BJ (cell line): ENCODE measurements at regions not wholly inside any gene's neighbourhood (a gene's known extent, or its start where the extent isn't known, plus 50 kb on each side); places are given as distances from the start of the nearest gene placed in this dataset.

ENCODE experiments used
- CTCF ChIA-PET: fragments of 350-600 bp; formaldehyde crosslinking; extraction: SDS; loops from one replicate; lab custom pipeline; 2021; ENCODE audit warnings: antibody characterized with exemption, inconsistent platforms; lab: Yijun Ruan, JAX
- POLR2A ChIA-PET: fragments of 300-600 bp; sonication (Branson Sonifier 250); formaldehyde crosslinking; extraction: SDS; loops from one replicate; lab custom pipeline; 2021; ENCODE audit warnings: antibody characterized with exemption; lab: Charles Lee
- DNase-seq: peaks from one replicate; pipeline ENCODE4 v3.0.0-alpha.2; 2011; ENCODE audit warnings: low read depth
- H3K27me3 ChIP-seq: 2 replicates; pipeline ENCODE4 v1.6.0; 2011; ENCODE audit warnings: low read length; ENCODE audit not compliant: control insufficient read depth, insufficient read depth
- H3K36me3 ChIP-seq: 2 replicates; pipeline ENCODE4 v1.5.1; 2011; ENCODE audit warnings: low read length; ENCODE audit not compliant: control insufficient read depth, insufficient read depth
- H3K4me3 ChIP-seq: 2 replicates; pipeline ENCODE4 v1.5.1; 2011; ENCODE audit warnings: low read depth, mild to moderate bottlenecking, control low read depth, low read length
- TF ChIP-seq, protein P1 (sequence below): IDR thresholded peaks from 2 replicates; pipeline ENCODE4 v1.5.1; 2011; ENCODE audit warnings: low read depth, mild to moderate bottlenecking, control low read depth, inconsistent platforms, low read length, moderate library complexity; ENCODE audit not compliant: insufficient read depth

DNA sequence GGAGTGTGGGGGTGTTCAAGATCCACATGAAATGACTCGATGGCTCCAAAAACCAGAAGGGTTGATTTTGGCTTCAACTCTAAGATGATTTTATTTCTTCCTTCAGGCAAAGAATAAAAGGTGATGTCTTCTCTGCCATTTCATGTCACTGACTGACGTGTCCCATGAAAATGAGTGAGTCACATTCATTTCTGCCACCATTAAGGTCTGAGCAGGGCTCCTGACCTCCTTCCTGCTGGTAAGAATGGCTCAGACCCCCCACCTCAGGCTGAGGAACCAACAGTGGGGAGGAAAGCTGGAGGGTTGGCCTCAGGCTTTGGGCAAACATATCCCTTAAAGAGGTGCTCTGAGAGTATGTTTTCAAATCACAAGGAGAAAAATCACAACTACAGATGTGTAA, 53.9 kb upstream of the ZNF354A start:
- no peaks in the 10 kb centered on the region for H3K36me3 ChIP-seq
- ChIA-PET CTCF (no interaction called here), POLR2A (no interaction called here)

DNA sequence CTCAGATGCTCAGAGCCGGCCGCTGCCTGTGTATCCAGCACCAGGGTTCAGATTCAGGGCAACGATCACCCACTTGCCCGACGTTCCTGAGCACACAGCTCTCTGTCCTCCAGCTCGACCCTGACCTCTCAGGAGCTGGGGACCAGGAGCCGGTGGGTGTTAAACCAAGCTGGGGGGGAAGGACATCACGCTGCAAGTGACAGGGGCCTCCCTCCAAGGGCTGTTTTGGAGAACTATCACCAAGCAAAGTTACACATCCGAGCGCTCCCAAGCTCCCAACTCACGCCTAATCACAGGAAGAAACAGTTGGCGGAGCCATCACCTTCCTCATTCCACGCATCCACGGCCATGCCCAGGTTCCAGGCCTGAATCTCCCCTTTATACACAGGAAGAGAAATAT, 51.5 kb upstream of the ZNF354A start:
- no peaks in the 10 kb centered on the region for H3K36me3 ChIP-seq
- DNase-seq = no peak
- TF ChIP-seq, protein P1, sequence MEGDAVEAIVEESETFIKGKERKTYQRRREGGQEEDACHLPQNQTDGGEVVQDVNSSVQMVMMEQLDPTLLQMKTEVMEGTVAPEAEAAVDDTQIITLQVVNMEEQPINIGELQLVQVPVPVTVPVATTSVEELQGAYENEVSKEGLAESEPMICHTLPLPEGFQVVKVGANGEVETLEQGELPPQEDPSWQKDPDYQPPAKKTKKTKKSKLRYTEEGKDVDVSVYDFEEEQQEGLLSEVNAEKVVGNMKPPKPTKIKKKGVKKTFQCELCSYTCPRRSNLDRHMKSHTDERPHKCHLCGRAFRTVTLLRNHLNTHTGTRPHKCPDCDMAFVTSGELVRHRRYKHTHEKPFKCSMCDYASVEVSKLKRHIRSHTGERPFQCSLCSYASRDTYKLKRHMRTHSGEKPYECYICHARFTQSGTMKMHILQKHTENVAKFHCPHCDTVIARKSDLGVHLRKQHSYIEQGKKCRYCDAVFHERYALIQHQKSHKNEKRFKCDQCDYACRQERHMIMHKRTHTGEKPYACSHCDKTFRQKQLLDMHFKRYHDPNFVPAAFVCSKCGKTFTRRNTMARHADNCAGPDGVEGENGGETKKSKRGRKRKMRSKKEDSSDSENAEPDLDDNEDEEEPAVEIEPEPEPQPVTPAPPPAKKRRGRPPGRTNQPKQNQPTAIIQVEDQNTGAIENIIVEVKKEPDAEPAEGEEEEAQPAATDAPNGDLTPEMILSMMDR = no peak
- no peaks in the 10 kb centered on the region for H3K27me3 ChIP-seq
- H3K4me3 ChIP-seq = no peak overlapping the region
- POLR2A ChIA-PET = no interaction called here
- CTCF ChIA-PET = interaction anchor here (1.1 kb wide), 1 partner anchor 52 kb away, joined by 3 read pairs; the partner anchor contains the start of gene ZNF354A

More for the DNA sequence above, 53.9 kb upstream of the ZNF354A start:
- H3K27me3 ChIP-seq = no peaks in the 10 kb centered on the region
- H3K4me3 ChIP-seq = no peak overlapping the region
- TF ChIP-seq, protein P1 = no peak
- DNase-seq = no peak

DNA sequence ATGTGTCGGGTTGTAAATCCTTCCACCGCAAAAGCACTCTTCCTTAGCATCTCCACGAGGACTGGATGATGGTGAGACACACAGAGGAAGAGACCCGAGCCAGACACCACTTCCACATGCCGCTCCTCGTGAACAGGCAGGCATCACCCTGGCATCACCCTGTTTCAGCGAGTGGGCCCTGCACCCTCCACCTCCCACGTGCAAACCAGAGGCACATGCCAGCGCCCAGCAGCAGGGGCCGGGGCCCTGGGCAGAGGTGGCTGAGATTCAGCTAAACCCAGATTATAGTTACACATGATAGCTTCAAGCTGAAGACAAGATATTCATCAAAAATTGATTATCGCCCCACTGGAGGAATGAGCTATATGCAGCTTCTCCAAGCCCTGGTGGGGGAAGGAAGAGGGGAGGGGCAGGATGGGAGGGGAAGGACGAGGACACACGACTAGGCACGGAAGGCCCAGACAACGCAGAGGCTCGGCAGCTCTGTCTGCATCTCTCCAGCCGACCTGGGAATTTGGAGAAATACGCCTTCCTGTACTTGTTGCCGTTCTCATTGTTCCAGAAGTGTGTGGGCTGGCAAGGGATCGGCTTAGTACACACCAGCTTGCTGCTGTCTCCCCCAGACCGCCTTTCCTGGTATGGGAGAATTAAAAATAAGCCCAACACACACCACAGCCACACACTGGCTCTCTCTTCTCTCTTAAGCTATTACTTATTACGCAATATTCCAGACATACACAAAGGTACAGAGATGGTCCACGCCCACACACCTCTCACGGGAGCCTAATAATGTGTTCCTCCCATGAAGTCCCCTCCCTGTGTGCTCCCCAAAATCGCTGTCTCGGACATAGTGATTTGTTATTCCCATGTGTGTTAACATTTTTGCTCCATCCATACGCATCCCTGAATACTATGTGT, 50.4 kb upstream of the ZNF354A start:
- CTCF ChIA-PET = no interaction called here
- POLR2A ChIA-PET = no interaction called here
- Histone ChIP-seq H3K36me3 (no peaks in the 10 kb centered on the region), H3K4me3 (no peak overlapping the region), H3K27me3 (no peaks in the 10 kb centered on the region)
- TF ChIP-seq, protein P1 = no peak
- no peak for DNase-seq
